DND-41 (cell line): ENCODE measurements at regions not wholly inside any gene's neighbourhood (a gene's known extent, or its start where the extent isn't known, plus 50 kb on each side); places are given as distances from the start of the nearest gene placed in this dataset.

Source experiments
- CTCF ChIP-seq: IDR thresholded peaks from 2 replicates; pipeline ENCODE4 v1.5.1; 2012; ENCODE audit warnings: borderline replicate concordance, low read length, moderate library complexity, mild to moderate bottlenecking; ENCODE audit not compliant: poor library complexity, severe bottlenecking; ENCODE audit errors: extremely low read depth
- EZH2 ChIP-seq: IDR thresholded peaks from 3 replicates; pipeline ENCODE4 v1.6.1; 2012; ENCODE audit warnings: borderline replicate concordance, low read depth, mild to moderate bottlenecking, moderate library complexity, low read length, inconsistent platforms; ENCODE audit not compliant: severe bottlenecking

- TF ChIP-seq EZH2 (no peak), CTCF (no peak)
Observed at GRCh38 chr11:127330044-127330443, 329.5 kb upstream of the KIRREL3 start.
